Right lobe of liver (tissue), 6 donors: ENCODE measurements at regions not wholly inside any gene's neighbourhood (a gene's known extent, or its start where the extent isn't known, plus 50 kb on each side); places are given as distances from the start of the nearest gene placed in this dataset.

ENCODE experiments used
- ATAC-seq, 4 donors: fragments of 200-7000 bp; cut with Tn5 transposase; one replicate each; pipeline ENCODE4 v1.9.1; 2020; ENCODE audit warnings: mild to moderate bottlenecking in 4 of 4, moderate library complexity in 4 of 4
- DNase-seq, 3 donors: peaks; one replicate each; pipeline ENCODE4 v3.0.0-alpha.2; 2020
- H3K27ac ChIP-seq, 3 donors: fragments of 200-600 bp; one replicate each; pipeline ENCODE4 v1.8.0; 2022
- H3K27me3 ChIP-seq, 2 donors: fragments of 200-600 bp; one replicate each; pipeline ENCODE4 v1.8.0; 2022
- H3K36me3 ChIP-seq, 4 donors: fragments of 200-600 bp; sonication (generic) in 1 of 4; one replicate each; pipeline versions ENCODE4 v1.5.1 to v1.8.0; 2017 to 2022; ENCODE audit warnings: control low read depth in 1 of 4
- H3K4me1 ChIP-seq, 4 donors: fragments of 200-600 bp; sonication (generic) in 1 of 4; one replicate each; pipeline versions ENCODE4 v1.5.1 to v1.8.0; 2017 to 2022; ENCODE audit warnings: control low read depth in 1 of 4
- H3K4me3 ChIP-seq, 3 donors: fragments of 200-600 bp; one replicate each; pipeline ENCODE4 v1.8.0; 2022
- H3K9me3 ChIP-seq, 4 donors: fragments of 200-600 bp; sonication (generic) in 1 of 4; one replicate each; pipeline versions ENCODE4 v1.5.1 to v1.8.0; 2017 to 2022; ENCODE audit warnings: control low read depth in 1 of 4
- POLR2A ChIP-seq: fragments of 450-650 bp; IDR thresholded peaks from one replicate; pipeline ENCODE4 v1.6.1; 2017; ENCODE audit warnings: antibody characterized with exemption, mild to moderate bottlenecking
- WGBS: methylation state at CpG from one replicate; pipeline ENCODE4 v1.1.6; 2018; ENCODE audit warnings: low coverage, low lambda C conversion rate; ENCODE audit not compliant: insufficient coverage; ENCODE audit errors: missing lambda C conversion rate; 5-methylcytosine and 5-hydroxymethylcytosine counted together
- intact Hi-C, 2 donors: fragments of 100-400 bp; cut with DNase I; formaldehyde crosslinking; loops; one replicate each; pipeline versions ENCODE4 v1.11.2 to v1.14.1; 2022
- TF ChIP-seq, protein P1 (sequence below), 4 donors: fragments of 200-600 bp in 3 of 4; fragments of 450-650 bp in 1 of 4; IDR thresholded peaks; one replicate each; pipeline versions ENCODE4 v1.5.1 to v1.8.0; 2016 to 2022; ENCODE audit warnings: antibody characterized with exemption in 4 of 4, mild to moderate bottlenecking in 2 of 4
- donor health status: DM: no; HTN: yes; CAD: no.
- donor health status: DM: no; HTN: no; CAD: no.
- donor health status: DM: no; HTN: no; CAD: no.
- donor health status: DM: no; HTN: yes; CAD: no.
- donor health status: DM: no; HTN: yes; CAD: no.

DNA sequence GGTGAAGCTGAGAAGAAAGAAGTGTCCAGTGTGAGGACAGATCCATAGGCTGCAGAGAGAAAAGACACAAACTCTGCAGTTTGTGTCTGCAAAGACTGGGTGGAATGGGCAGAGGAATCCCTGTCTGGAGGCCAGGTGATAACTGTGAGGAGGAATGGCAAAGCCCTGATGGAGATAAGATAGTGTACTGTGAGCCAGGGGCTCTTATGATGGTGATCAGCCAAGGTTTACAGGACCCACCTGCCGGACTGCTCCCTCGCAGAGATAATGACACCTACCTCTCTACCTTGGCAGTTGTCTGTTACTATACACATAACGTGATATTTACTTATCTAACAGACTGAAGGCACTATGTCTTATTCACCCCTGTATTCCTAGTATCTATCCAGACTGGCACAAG, 92.6 kb upstream of the ASIC2 start:
- no peaks in the 10 kb centered on the region for H3K36me3 ChIP-seq
- TF ChIP-seq POLR2A: no peak
- TF ChIP-seq, protein P1, sequence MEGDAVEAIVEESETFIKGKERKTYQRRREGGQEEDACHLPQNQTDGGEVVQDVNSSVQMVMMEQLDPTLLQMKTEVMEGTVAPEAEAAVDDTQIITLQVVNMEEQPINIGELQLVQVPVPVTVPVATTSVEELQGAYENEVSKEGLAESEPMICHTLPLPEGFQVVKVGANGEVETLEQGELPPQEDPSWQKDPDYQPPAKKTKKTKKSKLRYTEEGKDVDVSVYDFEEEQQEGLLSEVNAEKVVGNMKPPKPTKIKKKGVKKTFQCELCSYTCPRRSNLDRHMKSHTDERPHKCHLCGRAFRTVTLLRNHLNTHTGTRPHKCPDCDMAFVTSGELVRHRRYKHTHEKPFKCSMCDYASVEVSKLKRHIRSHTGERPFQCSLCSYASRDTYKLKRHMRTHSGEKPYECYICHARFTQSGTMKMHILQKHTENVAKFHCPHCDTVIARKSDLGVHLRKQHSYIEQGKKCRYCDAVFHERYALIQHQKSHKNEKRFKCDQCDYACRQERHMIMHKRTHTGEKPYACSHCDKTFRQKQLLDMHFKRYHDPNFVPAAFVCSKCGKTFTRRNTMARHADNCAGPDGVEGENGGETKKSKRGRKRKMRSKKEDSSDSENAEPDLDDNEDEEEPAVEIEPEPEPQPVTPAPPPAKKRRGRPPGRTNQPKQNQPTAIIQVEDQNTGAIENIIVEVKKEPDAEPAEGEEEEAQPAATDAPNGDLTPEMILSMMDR (IDR thresholded peaks at IDR 0.05): no peak
- no peaks in the 10 kb centered on the region for H3K27me3 ChIP-seq
- 50% methylated on average over 1 of the region's 3 CpGs for WGBS
- no peak overlapping the region for H3K4me3 ChIP-seq
- H3K9me3 ChIP-seq: no peaks in the 10 kb centered on the region
- ATAC-seq: no peak
- no peaks in the 10 kb centered on the region for H3K4me1 ChIP-seq
- intact Hi-C loops: no loop called here
- DNase-seq: no peak
- no peak overlapping the region for H3K27ac ChIP-seq

GRCh38 chr17:33387406-33387805, 94.3 kb upstream of the ASIC2 start:
- no peak overlapping the region for H3K4me3 ChIP-seq
- no peaks in the 10 kb centered on the region for H3K9me3 ChIP-seq
- intact Hi-C loops: no loop called here
- DNase-seq: no peak
- H3K4me1 ChIP-seq: no peaks in the 10 kb centered on the region
- H3K27me3 ChIP-seq: no peaks in the 10 kb centered on the region
- H3K36me3 ChIP-seq: no peaks in the 10 kb centered on the region
- TF ChIP-seq POLR2A: no peak
- TF ChIP-seq, protein P1 (IDR thresholded peaks at IDR 0.05): no peak
- ATAC-seq: no peak
- WGBS: 70% methylated on average over 7 of the region's 7 CpGs
- H3K27ac ChIP-seq: no peak overlapping the region

DNA sequence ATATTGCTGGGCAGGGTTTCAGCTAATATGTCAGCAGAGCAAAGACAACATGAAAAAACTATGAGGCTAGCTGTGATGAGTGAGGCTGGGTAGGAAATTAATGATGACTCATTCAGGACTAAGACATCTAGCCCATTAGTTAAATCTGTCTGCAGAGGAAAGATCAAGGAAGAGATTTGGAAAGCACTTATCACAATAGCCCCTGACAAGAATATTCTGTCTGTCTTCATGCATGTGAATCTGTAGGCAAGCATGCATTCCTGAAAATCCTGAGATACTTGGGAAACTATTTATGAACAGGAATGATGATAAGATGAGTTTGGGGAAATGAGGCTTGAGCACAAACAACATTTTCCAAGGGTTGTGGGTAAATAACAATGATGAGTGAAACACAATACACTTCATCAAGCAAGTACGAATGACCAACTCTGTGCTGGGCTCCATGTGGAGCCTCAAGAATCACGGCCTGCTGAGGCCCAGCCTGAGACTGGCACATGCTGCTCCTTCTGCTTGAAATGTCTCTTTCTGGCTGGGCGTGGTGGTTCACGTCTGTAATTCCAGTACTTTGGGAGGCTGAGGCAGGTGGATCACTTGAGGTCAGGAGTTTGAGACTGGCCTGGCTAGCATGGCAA, 96.5 kb upstream of the ASIC2 start:
- Histone ChIP-seq H3K4me1 (no peaks in the 10 kb centered on the region), H3K4me3 (no peak overlapping the region), H3K27me3 (no peaks in the 10 kb centered on the region), H3K9me3 (no peaks in the 10 kb centered on the region), H3K27ac (no peak overlapping the region), H3K36me3 (no peaks in the 10 kb centered on the region)
- no peak for TF ChIP-seq POLR2A
- TF ChIP-seq, protein P1 (IDR thresholded peaks at IDR 0.05): no peak
- ATAC-seq (no peak), DNase-seq (no peak)
- WGBS: 57% methylated on average over 2 of the region's 4 CpGs
- intact Hi-C loops: no loop called here

DNA sequence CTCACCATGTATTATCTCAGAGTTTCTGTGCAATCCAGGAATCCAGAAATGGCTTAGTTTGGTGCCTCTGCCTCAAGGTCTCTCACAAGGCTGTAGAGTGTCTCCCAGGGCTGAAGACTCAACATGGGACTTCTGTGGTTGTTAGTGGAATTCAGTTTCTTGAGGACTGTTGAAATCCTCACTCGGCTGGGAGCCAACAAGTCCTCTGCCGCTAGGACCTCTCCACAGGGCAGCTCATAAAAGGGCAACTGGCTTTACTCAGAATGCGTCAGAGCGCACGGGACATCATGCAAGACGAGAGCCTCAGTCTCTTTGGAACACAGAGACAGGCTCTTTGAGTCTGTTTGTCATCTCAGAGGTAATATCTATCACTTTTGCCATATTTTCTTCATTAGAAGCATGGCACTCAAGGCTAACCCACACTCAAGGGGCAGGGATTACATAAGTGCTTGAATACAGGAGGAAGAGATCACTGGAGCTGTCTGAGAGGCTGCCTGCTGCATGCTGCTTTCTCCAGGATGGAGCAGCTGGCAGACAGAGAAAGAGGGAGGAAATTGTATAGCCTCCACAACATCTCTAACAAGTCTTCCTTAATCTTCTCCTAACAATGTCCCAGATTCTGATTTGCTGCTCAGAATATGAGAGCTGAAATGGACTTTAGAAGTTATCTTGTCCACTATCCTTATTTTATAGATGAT, 97.5 kb upstream of the ASIC2 start:
- no peak for ATAC-seq

More for the DNA sequence above, 97.5 kb upstream of the ASIC2 start:
- Histone ChIP-seq H3K27me3 (no peaks in the 10 kb centered on the region), H3K27ac (no peak overlapping the region), H3K36me3 (no peaks in the 10 kb centered on the region), H3K4me1 (no peaks in the 10 kb centered on the region), H3K9me3 (no peaks in the 10 kb centered on the region), H3K4me3 (no peak overlapping the region)
- 37% methylated on average over 3 of the region's 6 CpGs for WGBS
- DNase-seq: no peak
- intact Hi-C loops: no loop called here
- TF ChIP-seq, protein P1 (IDR thresholded peaks at IDR 0.05): no peak
- TF ChIP-seq POLR2A: no peak
